ENCODE measurements at regions not wholly inside any gene's neighbourhood (a gene's known extent, or its start where the extent isn't known, plus 50 kb on each side); places are given as distances from the start of the nearest gene placed in this dataset.

- CTCF ChIA-PET: no interaction called here
- 0 out of 2 replicates have a peak, but pooled peaks cover 3% of the 10 kb centered on the region for H3K9me3 ChIP-seq
These were observed 710.7 kb upstream of the ADAMTS5 start for GRCh38 chr21:27677546-27677945.

GRCh38 chr21:27675306-27675705 is 708.4 kb upstream of the ADAMTS5 start:
- DNase-seq: no peak
- Mint-ChIP-seq H3K9me3 (ENCODE audit: unreplicated experiment) (no peaks in the 10 kb centered on the region), H3K4me1 (ENCODE audit: low read depth, unreplicated experiment) (no peaks in the 10 kb centered on the region), H3K27me3 (ENCODE audit: insufficient read depth, unreplicated experiment) (no peaks in the 10 kb centered on the region), H3K36me3 (ENCODE audit: insufficient read depth, unreplicated experiment) (no peaks in the 10 kb centered on the region), H3K4me3 (ENCODE audit: unreplicated experiment) (no peak overlapping the region), H3K27ac (ENCODE audit: unreplicated experiment) (no peak overlapping the region)
- Histone ChIP-seq H3K36me3 (ENCODE audit: control insufficient read depth, insufficient read depth, low read length) (no peaks in the 10 kb centered on the region), H3K4me3 (ENCODE audit: low read depth, low read length) (no peak overlapping the region), H3K9me3 (0 out of 2 replicates have a peak, but pooled peaks cover 3% of the 10 kb centered on the region), H3K4me1 (no peaks in the 10 kb centered on the region), H3K27me3 (replicated peaks; ENCODE audit: control insufficient read depth, insufficient read depth, low read length) (no peaks in the 10 kb centered on the region)
- no TSS peak for BruUV-seq (replicated peaks)
- ChIA-PET CTCF (no interaction called here), POLR2A (no interaction called here)
- TF ChIP-seq CTCF (IDR thresholded peaks at IDR 0.05; ENCODE audit: insufficient read depth in 1 of 2, low read depth in 1 of 2, low read length in 1 of 2, severe bottlenecking in 1 of 2, unreplicated experiment in 1 of 2): no peak
- intact Hi-C loops (cut with micrococcal nuclease; ENCODE audit: unreplicated experiment): no loop called here

More at GRCh38 chr21:27677546-27677945, 710.7 kb upstream of the ADAMTS5 start:
- intact Hi-C loops (cut with micrococcal nuclease; ENCODE audit: unreplicated experiment): no loop called here
- no peaks in the 10 kb centered on the region for H3K36me3 ChIP-seq (ENCODE audit: control insufficient read depth, insufficient read depth, low read length)
- H3K36me3 Mint-ChIP-seq (ENCODE audit: insufficient read depth, unreplicated experiment): no peaks in the 10 kb centered on the region
- no peaks in the 10 kb centered on the region for H3K27me3 Mint-ChIP-seq (ENCODE audit: insufficient read depth, unreplicated experiment)
- H3K27ac Mint-ChIP-seq (ENCODE audit: unreplicated experiment): no peak overlapping the region
- H3K9me3 Mint-ChIP-seq (ENCODE audit: unreplicated experiment): no peaks in the 10 kb centered on the region
- H3K4me3 ChIP-seq (ENCODE audit: low read depth, low read length): no peak overlapping the region
- H3K4me1 Mint-ChIP-seq (ENCODE audit: low read depth, unreplicated experiment): no peaks in the 10 kb centered on the region
- DNase-seq: no peak
- BruUV-seq (replicated peaks): no TSS peak
- no peak overlapping the region for H3K4me3 Mint-ChIP-seq (ENCODE audit: unreplicated experiment)
- no peaks in the 10 kb centered on the region for H3K27me3 ChIP-seq (replicated peaks; ENCODE audit: control insufficient read depth, insufficient read depth, low read length)
- no peaks in the 10 kb centered on the region for H3K4me1 ChIP-seq
- no peak for TF ChIP-seq CTCF (IDR thresholded peaks at IDR 0.05; ENCODE audit: insufficient read depth in 1 of 2, low read depth in 1 of 2, low read length in 1 of 2, severe bottlenecking in 1 of 2, unreplicated experiment in 1 of 2)
- POLR2A ChIA-PET: no interaction called here

GRCh38 chr21:27674041-27674615 is 707.2 kb upstream of the ADAMTS5 start:
- Mint-ChIP-seq H3K9me3 (ENCODE audit: unreplicated experiment) (no peaks in the 10 kb centered on the region), H3K4me3 (ENCODE audit: unreplicated experiment) (no peak overlapping the region), H3K4me1 (ENCODE audit: low read depth, unreplicated experiment) (no peaks in the 10 kb centered on the region), H3K36me3 (ENCODE audit: insufficient read depth, unreplicated experiment) (no peaks in the 10 kb centered on the region), H3K27me3 (ENCODE audit: insufficient read depth, unreplicated experiment) (no peaks in the 10 kb centered on the region), H3K27ac (ENCODE audit: unreplicated experiment) (no peak overlapping the region)
- Histone ChIP-seq H3K4me3 (ENCODE audit: low read depth, low read length) (no peak overlapping the region), H3K36me3 (ENCODE audit: control insufficient read depth, insufficient read depth, low read length) (no peaks in the 10 kb centered on the region), H3K27me3 (replicated peaks; ENCODE audit: control insufficient read depth, insufficient read depth, low read length) (no peaks in the 10 kb centered on the region), H3K4me1 (no peaks in the 10 kb centered on the region), H3K9me3 (0 out of 2 replicates have a peak, but pooled peaks cover 3% of the 10 kb centered on the region)
- TF ChIP-seq CTCF (IDR thresholded peaks at IDR 0.05; ENCODE audit: insufficient read depth in 1 of 2, low read depth in 1 of 2, low read length in 1 of 2, severe bottlenecking in 1 of 2, unreplicated experiment in 1 of 2): no peak
- intact Hi-C loops (cut with micrococcal nuclease; ENCODE audit: unreplicated experiment): no loop called here
- POLR2A ChIA-PET: no interaction called here
- BruUV-seq (replicated peaks): no TSS peak
- CTCF ChIA-PET: no interaction called here
- no peak for DNase-seq

Data from Caco-2 (cell line).